ENCODE measurements at regions not wholly inside any gene's neighbourhood (a gene's known extent, or its start where the extent isn't known, plus 50 kb on each side); places are given as distances from the start of the nearest gene placed in this dataset.

DNA sequence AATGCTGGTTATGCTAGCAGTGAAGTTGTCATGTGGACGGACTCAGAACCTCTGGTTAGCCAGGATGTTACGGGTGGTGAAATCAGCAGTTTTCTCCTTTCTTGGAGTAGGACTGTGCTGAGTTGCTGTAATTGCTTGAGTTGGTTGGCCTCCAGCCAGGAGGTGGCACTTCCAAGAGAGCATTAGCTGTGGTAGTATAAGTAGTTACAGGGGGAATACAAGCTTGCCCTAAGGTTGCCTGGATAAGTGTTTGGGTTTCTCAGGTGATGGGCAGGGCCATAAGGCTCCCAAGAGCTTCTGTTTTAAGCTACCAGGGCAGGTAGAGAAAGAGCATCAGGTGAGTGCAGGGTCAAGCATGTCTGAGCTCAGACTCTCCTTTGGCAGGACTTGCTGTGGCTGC lies 103.0 kb downstream of the ZNF518B start (continued):
- TF ChIP-seq, protein P1, sequence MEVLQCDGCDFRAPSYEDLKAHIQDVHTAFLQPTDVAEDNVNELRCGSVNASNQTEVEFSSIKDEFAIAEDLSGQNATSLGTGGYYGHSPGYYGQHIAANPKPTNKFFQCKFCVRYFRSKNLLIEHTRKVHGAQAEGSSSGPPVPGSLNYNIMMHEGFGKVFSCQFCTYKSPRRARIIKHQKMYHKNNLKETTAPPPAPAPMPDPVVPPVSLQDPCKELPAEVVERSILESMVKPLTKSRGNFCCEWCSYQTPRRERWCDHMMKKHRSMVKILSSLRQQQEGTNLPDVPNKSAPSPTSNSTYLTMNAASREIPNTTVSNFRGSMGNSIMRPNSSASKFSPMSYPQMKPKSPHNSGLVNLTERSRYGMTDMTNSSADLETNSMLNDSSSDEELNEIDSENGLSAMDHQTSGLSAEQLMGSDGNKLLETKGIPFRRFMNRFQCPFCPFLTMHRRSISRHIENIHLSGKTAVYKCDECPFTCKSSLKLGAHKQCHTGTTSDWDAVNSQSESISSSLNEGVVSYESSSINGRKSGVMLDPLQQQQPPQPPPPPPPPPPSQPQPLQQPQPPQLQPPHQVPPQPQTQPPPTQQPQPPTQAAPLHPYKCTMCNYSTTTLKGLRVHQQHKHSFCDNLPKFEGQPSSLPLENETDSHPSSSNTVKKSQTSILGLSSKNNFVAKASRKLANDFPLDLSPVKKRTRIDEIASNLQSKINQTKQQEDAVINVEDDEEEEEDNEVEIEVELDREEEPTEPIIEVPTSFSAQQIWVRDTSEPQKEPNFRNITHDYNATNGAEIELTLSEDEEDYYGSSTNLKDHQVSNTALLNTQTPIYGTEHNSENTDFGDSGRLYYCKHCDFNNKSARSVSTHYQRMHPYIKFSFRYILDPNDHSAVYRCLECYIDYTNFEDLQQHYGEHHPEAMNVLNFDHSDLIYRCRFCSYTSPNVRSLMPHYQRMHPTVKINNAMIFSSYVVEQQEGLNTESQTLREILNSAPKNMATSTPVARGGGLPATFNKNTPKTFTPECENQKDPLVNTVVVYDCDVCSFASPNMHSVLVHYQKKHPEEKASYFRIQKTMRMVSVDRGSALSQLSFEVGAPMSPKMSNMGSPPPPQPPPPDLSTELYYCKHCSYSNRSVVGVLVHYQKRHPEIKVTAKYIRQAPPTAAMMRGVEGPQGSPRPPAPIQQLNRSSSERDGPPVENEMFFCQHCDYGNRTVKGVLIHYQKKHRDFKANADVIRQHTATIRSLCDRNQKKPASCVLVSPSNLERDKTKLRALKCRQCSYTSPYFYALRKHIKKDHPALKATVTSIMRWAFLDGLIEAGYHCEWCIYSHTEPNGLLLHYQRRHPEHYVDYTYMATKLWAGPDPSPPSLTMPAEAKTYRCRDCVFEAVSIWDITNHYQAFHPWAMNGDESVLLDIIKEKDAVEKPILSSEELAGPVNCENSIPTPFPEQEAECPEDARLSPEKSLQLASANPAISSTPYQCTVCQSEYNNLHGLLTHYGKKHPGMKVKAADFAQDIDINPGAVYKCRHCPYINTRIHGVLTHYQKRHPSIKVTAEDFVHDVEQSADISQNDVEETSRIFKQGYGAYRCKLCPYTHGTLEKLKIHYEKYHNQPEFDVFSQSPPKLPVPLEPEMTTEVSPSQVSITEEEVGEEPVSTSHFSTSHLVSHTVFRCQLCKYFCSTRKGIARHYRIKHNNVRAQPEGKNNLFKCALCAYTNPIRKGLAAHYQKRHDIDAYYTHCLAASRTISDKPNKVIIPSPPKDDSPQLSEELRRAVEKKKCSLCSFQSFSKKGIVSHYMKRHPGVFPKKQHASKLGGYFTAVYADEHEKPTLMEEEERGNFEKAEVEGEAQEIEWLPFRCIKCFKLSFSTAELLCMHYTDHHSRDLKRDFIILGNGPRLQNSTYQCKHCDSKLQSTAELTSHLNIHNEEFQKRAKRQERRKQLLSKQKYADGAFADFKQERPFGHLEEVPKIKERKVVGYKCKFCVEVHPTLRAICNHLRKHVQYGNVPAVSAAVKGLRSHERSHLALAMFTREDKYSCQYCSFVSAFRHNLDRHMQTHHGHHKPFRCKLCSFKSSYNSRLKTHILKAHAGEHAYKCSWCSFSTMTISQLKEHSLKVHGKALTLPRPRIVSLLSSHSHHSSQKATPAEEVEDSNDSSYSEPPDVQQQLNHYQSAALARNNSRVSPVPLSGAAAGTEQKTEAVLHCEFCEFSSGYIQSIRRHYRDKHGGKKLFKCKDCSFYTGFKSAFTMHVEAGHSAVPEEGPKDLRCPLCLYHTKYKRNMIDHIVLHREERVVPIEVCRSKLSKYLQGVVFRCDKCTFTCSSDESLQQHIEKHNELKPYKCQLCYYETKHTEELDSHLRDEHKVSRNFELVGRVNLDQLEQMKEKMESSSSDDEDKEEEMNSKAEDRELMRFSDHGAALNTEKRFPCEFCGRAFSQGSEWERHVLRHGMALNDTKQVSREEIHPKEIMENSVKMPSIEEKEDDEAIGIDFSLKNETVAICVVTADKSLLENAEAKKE (CRISPR knock-in tag; IDR thresholded peaks at IDR 0.05), result no peak

DNA sequence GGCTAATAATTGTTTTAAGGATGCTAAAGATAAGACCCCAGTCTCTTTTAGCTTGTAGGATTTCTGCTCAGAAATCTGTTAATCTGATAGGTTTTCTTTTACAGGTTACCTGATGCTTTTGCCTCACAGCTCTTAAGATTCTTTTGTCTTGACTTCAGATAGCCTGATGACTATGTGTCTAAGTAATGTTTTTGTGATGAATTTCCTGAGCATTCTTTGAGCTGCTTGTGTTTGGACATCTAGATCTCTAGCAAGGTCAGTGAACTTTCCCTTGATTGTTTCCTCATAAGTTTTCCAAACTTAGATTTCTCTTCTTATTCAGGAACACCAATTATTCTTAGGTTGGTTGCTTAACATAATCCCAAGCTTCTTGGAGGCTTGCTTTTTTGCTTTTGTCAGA lies 104.1 kb downstream of the ZNF518B start:
- Histone ChIP-seq H4K20me1 (replicated peaks; ENCODE audit: insufficient read depth) (no peaks in the 10 kb centered on the region), H3K4me2 (no peak overlapping the region), H3K36me3 (ENCODE audit: insufficient read depth) (no peaks in the 10 kb centered on the region), H2AFZ (no peak overlapping the region), H3K27me3 (ENCODE audit: insufficient read depth) (no peaks in the 10 kb centered on the region), H3K27ac (ENCODE audit: low read depth) (no peak overlapping the region), H3K4me3 (no peak overlapping the region), H3F3A (replicated peaks; ENCODE audit: low read depth) (no peaks in the 10 kb centered on the region), H3K4me1 (ENCODE audit: insufficient read depth) (no peaks in the 10 kb centered on the region), H3K9me2 (ENCODE audit: insufficient read depth) (peaks cover 10% of the 10 kb centered on the region), H3K79me2 (replicated peaks; ENCODE audit: insufficient read depth) (no peaks in the 10 kb centered on the region)
- peaks cover 3% of the 10 kb centered on the region; the same call in 1 of the 3 replicates for H3K9me3 Mint-ChIP-seq
- no peak for ATAC-seq
- peaks cover 3% of the 10 kb centered on the region for H3K27me3 Mint-ChIP-seq (ENCODE audit: insufficient read depth, low read depth, poor library complexity)
- no peaks in the 10 kb centered on the region for H3K36me3 Mint-ChIP-seq (ENCODE audit: low read depth)
- no peak overlapping the region for H3K4me3 Mint-ChIP-seq
- no peaks in the 10 kb centered on the region for H3K4me1 Mint-ChIP-seq
- no peak for DNase-seq (ENCODE audit: low spot score)
- H3K27ac Mint-ChIP-seq, result no peak overlapping the region
- TF ChIP-seq STAT1 (IDR thresholded peaks at IDR 0.05; ENCODE audit: unreplicated experiment) (no peak), ZNF331 (CRISPR knock-in tag; IDR thresholded peaks at IDR 0.05; ENCODE audit: low read depth) (no peak), CREB1 (CRISPR knock-in tag; IDR thresholded peaks at IDR 0.05; ENCODE audit: low read depth) (no peak), NANOG (IDR thresholded peaks at IDR 0.05; ENCODE audit: borderline replicate concordance) (no peak), JUNB (IDR thresholded peaks at IDR 0.05; ENCODE audit: unreplicated experiment) (no peak), ZNF114 (CRISPR knock-in tag; IDR thresholded peaks at IDR 0.05) (no peak)
- TF ChIP-seq, protein P2, sequence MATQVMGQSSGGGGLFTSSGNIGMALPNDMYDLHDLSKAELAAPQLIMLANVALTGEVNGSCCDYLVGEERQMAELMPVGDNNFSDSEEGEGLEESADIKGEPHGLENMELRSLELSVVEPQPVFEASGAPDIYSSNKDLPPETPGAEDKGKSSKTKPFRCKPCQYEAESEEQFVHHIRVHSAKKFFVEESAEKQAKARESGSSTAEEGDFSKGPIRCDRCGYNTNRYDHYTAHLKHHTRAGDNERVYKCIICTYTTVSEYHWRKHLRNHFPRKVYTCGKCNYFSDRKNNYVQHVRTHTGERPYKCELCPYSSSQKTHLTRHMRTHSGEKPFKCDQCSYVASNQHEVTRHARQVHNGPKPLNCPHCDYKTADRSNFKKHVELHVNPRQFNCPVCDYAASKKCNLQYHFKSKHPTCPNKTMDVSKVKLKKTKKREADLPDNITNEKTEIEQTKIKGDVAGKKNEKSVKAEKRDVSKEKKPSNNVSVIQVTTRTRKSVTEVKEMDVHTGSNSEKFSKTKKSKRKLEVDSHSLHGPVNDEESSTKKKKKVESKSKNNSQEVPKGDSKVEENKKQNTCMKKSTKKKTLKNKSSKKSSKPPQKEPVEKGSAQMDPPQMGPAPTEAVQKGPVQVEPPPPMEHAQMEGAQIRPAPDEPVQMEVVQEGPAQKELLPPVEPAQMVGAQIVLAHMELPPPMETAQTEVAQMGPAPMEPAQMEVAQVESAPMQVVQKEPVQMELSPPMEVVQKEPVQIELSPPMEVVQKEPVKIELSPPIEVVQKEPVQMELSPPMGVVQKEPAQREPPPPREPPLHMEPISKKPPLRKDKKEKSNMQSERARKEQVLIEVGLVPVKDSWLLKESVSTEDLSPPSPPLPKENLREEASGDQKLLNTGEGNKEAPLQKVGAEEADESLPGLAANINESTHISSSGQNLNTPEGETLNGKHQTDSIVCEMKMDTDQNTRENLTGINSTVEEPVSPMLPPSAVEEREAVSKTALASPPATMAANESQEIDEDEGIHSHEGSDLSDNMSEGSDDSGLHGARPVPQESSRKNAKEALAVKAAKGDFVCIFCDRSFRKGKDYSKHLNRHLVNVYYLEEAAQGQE (IDR thresholded peaks at IDR 0.05; ENCODE audit: unreplicated experiment), result no peak
- TF ChIP-seq, protein P3, sequence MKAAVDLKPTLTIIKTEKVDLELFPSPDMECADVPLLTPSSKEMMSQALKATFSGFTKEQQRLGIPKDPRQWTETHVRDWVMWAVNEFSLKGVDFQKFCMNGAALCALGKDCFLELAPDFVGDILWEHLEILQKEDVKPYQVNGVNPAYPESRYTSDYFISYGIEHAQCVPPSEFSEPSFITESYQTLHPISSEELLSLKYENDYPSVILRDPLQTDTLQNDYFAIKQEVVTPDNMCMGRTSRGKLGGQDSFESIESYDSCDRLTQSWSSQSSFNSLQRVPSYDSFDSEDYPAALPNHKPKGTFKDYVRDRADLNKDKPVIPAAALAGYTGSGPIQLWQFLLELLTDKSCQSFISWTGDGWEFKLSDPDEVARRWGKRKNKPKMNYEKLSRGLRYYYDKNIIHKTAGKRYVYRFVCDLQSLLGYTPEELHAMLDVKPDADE (IDR thresholded peaks at IDR 0.05), result no peak

Data from GM23338 (cell line).